ENCODE measurements at regions not wholly inside any gene's neighbourhood (a gene's known extent, or its start where the extent isn't known, plus 50 kb on each side); places are given as distances from the start of the nearest gene placed in this dataset.

GRCh38 chr2:82508702-82509101, 1950.4 kb downstream of the SUCLG1 start:
- no peak for DNase-seq (ENCODE audit: low read depth in 2 of 2)

GRCh38 chr2:82507657-82508056, 1951.4 kb downstream of the SUCLG1 start:
- DNase-seq (ENCODE audit: low read depth in 2 of 2): no peak

GRCh38 chr2:82501217-82501616, 1957.9 kb downstream of the SUCLG1 start:
- no peak for DNase-seq (ENCODE audit: low read depth in 2 of 2)

- no peak for DNase-seq (ENCODE audit: low read depth in 2 of 2)
Observed at GRCh38 chr2:82498777-82499443, 1960.2 kb downstream of the SUCLG1 start.

GRCh38 chr2:82494739-82495138, 1964.3 kb downstream of the SUCLG1 start:
- DNase-seq (ENCODE audit: low read depth in 2 of 2): no peak

GRCh38 chr2:82491591-82491990, 1967.5 kb downstream of the SUCLG1 start:
- DNase-seq (ENCODE audit: low read depth in 2 of 2): no peak

- no peak for DNase-seq (ENCODE audit: low read depth in 2 of 2)
Observed at GRCh38 chr2:82487354-82487753, 1971.7 kb downstream of the SUCLG1 start.

- no peak for DNase-seq (ENCODE audit: low read depth in 2 of 2)
Observed at GRCh38 chr2:82485701-82486100, 1973.4 kb downstream of the SUCLG1 start.

- no peak for DNase-seq (ENCODE audit: low read depth in 2 of 2)
Observed at GRCh38 chr2:82481207-82481606, 1977.9 kb downstream of the SUCLG1 start.

- no peak for DNase-seq (ENCODE audit: low read depth in 2 of 2)
Observed at GRCh38 chr2:82478641-82479040, 1980.4 kb downstream of the SUCLG1 start.

GRCh38 chr2:82476094-82476493, 1983.0 kb downstream of the SUCLG1 start:
- no peak for DNase-seq (ENCODE audit: low read depth in 2 of 2)

GRCh38 chr2:82428251-82428650, 2030.8 kb downstream of the SUCLG1 start:
- no peak for DNase-seq (ENCODE audit: low read depth in 2 of 2)

- no peak for DNase-seq (ENCODE audit: low read depth in 2 of 2)
Observed at GRCh38 chr2:82412021-82412420, 2047.1 kb downstream of the SUCLG1 start.

- DNase-seq (ENCODE audit: low read depth in 2 of 2): no peak
Observed at GRCh38 chr2:82411071-82411470, 2048.0 kb downstream of the SUCLG1 start.

GRCh38 chr2:82395531-82395930, 2063.5 kb downstream of the SUCLG1 start:
- DNase-seq (ENCODE audit: low read depth in 2 of 2): no peak

- DNase-seq (ENCODE audit: low read depth in 2 of 2): no peak
Observed at GRCh38 chr2:82391386-82391785, 2067.7 kb downstream of the SUCLG1 start.

- no peak for DNase-seq (ENCODE audit: low read depth in 2 of 2)
Observed at GRCh38 chr2:82355622-82356021, 2051.1 kb upstream of the LRRTM1 start.

- no peak for DNase-seq (ENCODE audit: low read depth in 2 of 2)
Observed at GRCh38 chr2:82345910-82346309, 2041.4 kb upstream of the LRRTM1 start.

GRCh38 chr2:82344670-82345069, 2040.1 kb upstream of the LRRTM1 start:
- no peak for DNase-seq (ENCODE audit: low read depth in 2 of 2)

GRCh38 chr2:82342356-82342755, 2037.8 kb upstream of the LRRTM1 start:
- DNase-seq (ENCODE audit: low read depth in 2 of 2): no peak

GRCh38 chr2:82340578-82341053, 2036.1 kb upstream of the LRRTM1 start:
- DNase-seq (ENCODE audit: low read depth in 2 of 2): no peak

- DNase-seq (ENCODE audit: low read depth in 2 of 2): no peak
Observed at GRCh38 chr2:82339805-82340204, 2035.3 kb upstream of the LRRTM1 start.

GRCh38 chr2:82333697-82334096, 2029.1 kb upstream of the LRRTM1 start:
- DNase-seq (ENCODE audit: low read depth in 2 of 2): no peak

GRCh38 chr2:82330155-82330554, 2025.6 kb upstream of the LRRTM1 start:
- no peak for DNase-seq (ENCODE audit: low read depth in 2 of 2)

All from stimulated activated CD8-positive, alpha-beta memory T cell treated with anti-CD3 and anti-CD28 coated beads, Interleukin-7, amount 100 ng/mL, for 4 hours (primary cell).